ENCODE measurements at regions not wholly inside any gene's neighbourhood (a gene's known extent, or its start where the extent isn't known, plus 50 kb on each side); places are given as distances from the start of the nearest gene placed in this dataset.

GRCh38 chr15:35195031-35195430 lies 109.9 kb upstream of the NANOGP8 start:
- Histone ChIP-seq H3K4me3 (no peak overlapping the region), H3K4me1 (no peaks in the 10 kb centered on the region), H3K27ac (no peak overlapping the region), H3K36me3 (no peaks in the 10 kb centered on the region), H3K9me3 (no peaks in the 10 kb centered on the region), H3K27me3 (no peaks in the 10 kb centered on the region)
- intact Hi-C loops (cut with DNase I; ENCODE audit: low total_unique reads) = no loop called here
- DNase-seq = no peak
- TF ChIP-seq POLR2A (IDR thresholded peaks at IDR 0.05) (no peak), CTCF (IDR thresholded peaks at IDR 0.05) (no peak)

GRCh38 chr15:35194296-35194695 lies 109.2 kb upstream of the NANOGP8 start:
- Histone ChIP-seq H3K27me3 (no peaks in the 10 kb centered on the region), H3K4me3 (no peak overlapping the region), H3K4me1 (no peaks in the 10 kb centered on the region), H3K27ac (no peak overlapping the region), H3K9me3 (no peaks in the 10 kb centered on the region), H3K36me3 (no peaks in the 10 kb centered on the region)
- TF ChIP-seq POLR2A (IDR thresholded peaks at IDR 0.05) = no peak
- no peak for TF ChIP-seq CTCF (IDR thresholded peaks at IDR 0.05)
- intact Hi-C loops (cut with DNase I; ENCODE audit: low total_unique reads) = no loop called here
- DNase-seq = no peak

GRCh38 chr15:35191783-35192182 lies 106.7 kb upstream of the NANOGP8 start:
- no peak overlapping the region for H3K4me3 ChIP-seq
- TF ChIP-seq POLR2A (IDR thresholded peaks at IDR 0.05) (no peak), CTCF (IDR thresholded peaks at IDR 0.05) (no peak)
- H3K27me3 ChIP-seq = no peaks in the 10 kb centered on the region
- H3K9me3 ChIP-seq = no peaks in the 10 kb centered on the region
- intact Hi-C loops (cut with DNase I; ENCODE audit: low total_unique reads) = no loop called here
- no peak overlapping the region for H3K27ac ChIP-seq
- DNase-seq = no peak
- no peaks in the 10 kb centered on the region for H3K4me1 ChIP-seq
- no peaks in the 10 kb centered on the region for H3K36me3 ChIP-seq

GRCh38 chr15:35186346-35186745 lies 101.3 kb upstream of the NANOGP8 start:
- H3K27me3 ChIP-seq = no peaks in the 10 kb centered on the region
- intact Hi-C loops (cut with DNase I; ENCODE audit: low total_unique reads) = no loop called here
- no peaks in the 10 kb centered on the region for H3K4me1 ChIP-seq
- DNase-seq = no peak
- no peak overlapping the region for H3K4me3 ChIP-seq
- H3K27ac ChIP-seq = no peak overlapping the region
- TF ChIP-seq CTCF (IDR thresholded peaks at IDR 0.05) (no peak), POLR2A (IDR thresholded peaks at IDR 0.05) (no peak)
- H3K9me3 ChIP-seq = no peaks in the 10 kb centered on the region
- H3K36me3 ChIP-seq = no peaks in the 10 kb centered on the region

GRCh38 chr15:35184646-35185045 lies 99.6 kb upstream of the NANOGP8 start:
- H3K4me3 ChIP-seq = no peak overlapping the region
- no peak for DNase-seq
- no peak overlapping the region for H3K27ac ChIP-seq
- H3K36me3 ChIP-seq = no peaks in the 10 kb centered on the region
- no peaks in the 10 kb centered on the region for H3K4me1 ChIP-seq
- TF ChIP-seq POLR2A (IDR thresholded peaks at IDR 0.05) (no peak), CTCF (IDR thresholded peaks at IDR 0.05) (no peak)
- intact Hi-C loops (cut with DNase I; ENCODE audit: low total_unique reads) = no loop called here
- no peaks in the 10 kb centered on the region for H3K9me3 ChIP-seq
- no peaks in the 10 kb centered on the region for H3K27me3 ChIP-seq
